GM12878 (cell line): ENCODE measurements at regions not wholly inside any gene's neighbourhood (a gene's known extent, or its start where the extent isn't known, plus 50 kb on each side); places are given as distances from the start of the nearest gene placed in this dataset.

Experiments used
- ATAC-seq: fragments of 200-7000 bp; cut with Tn5 transposase; 3 replicates; pipeline ENCODE4 v1.9.1; 2020; ENCODE audit warnings: mild to moderate bottlenecking, moderate library complexity
- BruUV-seq: library from RNA; stranded (reverse); fragments of 400-500 nt; replicated peaks from 2 replicates; lab custom pipeline; 2021; lab: Mats Ljungman, UMichigan
- CTCF ChIA-PET: fragments of 300-600 bp; sonication (Branson Sonifier 250); formaldehyde crosslinking; extraction: SDS; loops from one replicate; lab custom pipeline; 2021; ENCODE audit warnings: inconsistent platforms; lab: Yijun Ruan, JAX
- POLR2A ChIA-PET: fragments of 350-600 bp; formaldehyde crosslinking; extraction: SDS; loops from one replicate; lab custom pipeline; 2021; ENCODE audit warnings: inconsistent platforms; lab: Charles Lee
- RAD21 ChIA-PET: fragments of 300-600 bp; sonication (Branson Sonifier 250); formaldehyde crosslinking; loops from one replicate; lab custom pipeline; 2023; ENCODE audit warnings: antibody characterized with exemption; ENCODE audit not compliant: unreplicated experiment; lab: Charles Lee
- SMC1A ChIA-PET: fragments of 300-600 bp; sonication (Branson Sonifier 250); formaldehyde crosslinking; loops from one replicate; lab custom pipeline; 2023; ENCODE audit not compliant: unreplicated experiment, uncharacterized antibody; lab: Charles Lee
- DNase-seq: peaks from one replicate; pipeline ENCODE4 v3.0.0-alpha.2; 2011; ENCODE audit warnings: low read depth, low spot score
- FAIRE-seq: peaks from 3 replicates; lab custom pipeline; 2011; peaks lifted over from hg19 to GRCh38; lab: Jason Lieb, UNC
- H2AFZ ChIP-seq: 2 replicates; pipeline ENCODE4 v1.6.0; 2011; ENCODE audit warnings: low read depth, low read length, control low read depth; ENCODE audit not compliant: control insufficient read depth
- H3K27ac ChIP-seq: 2 replicates; pipeline ENCODE4 v1.5.1; 2011; ENCODE audit warnings: control low read depth; ENCODE audit not compliant: control insufficient read depth, insufficient read depth
- H3K27me3 ChIP-seq, 2 experiments: replicated peaks in 1 of 2; 2 replicates each; pipeline versions ENCODE4 v1.6.0 to v1.6.1; 2011; ENCODE audit warnings: low read length in 1 of 2; ENCODE audit not compliant: control insufficient read depth in 2 of 2, insufficient read depth in 2 of 2
- H3K36me3 ChIP-seq, 2 experiments: 2 replicates each; pipeline ENCODE4 v1.5.1; 2011; ENCODE audit warnings: low read length in 1 of 2; ENCODE audit not compliant: control insufficient read depth in 2 of 2, insufficient read depth in 2 of 2
- H3K4me1 ChIP-seq: 2 replicates; pipeline ENCODE4 v1.6.1; 2011; ENCODE audit warnings: mild to moderate bottlenecking, low read length, moderate library complexity, mixed read lengths; ENCODE audit not compliant: control insufficient read depth, insufficient read depth
- H3K4me2 ChIP-seq: 2 replicates; pipeline ENCODE4 v1.6.0; 2011; ENCODE audit warnings: control low read depth; ENCODE audit not compliant: control insufficient read depth, insufficient read depth
- H3K4me3 ChIP-seq: fragments of 200-600 bp; sonication (generic); 2 replicates; pipeline ENCODE4 v1.5.1; 2016
- H3K79me2 ChIP-seq: 2 replicates; pipeline ENCODE4 v1.6.0; 2011; ENCODE audit warnings: low read length; ENCODE audit not compliant: control insufficient read depth, insufficient read depth
- H3K9ac ChIP-seq: 2 replicates; pipeline ENCODE4 v1.8.0; 2011; ENCODE audit warnings: low read length, control low read depth, mixed read lengths; ENCODE audit not compliant: control insufficient read depth, insufficient read depth
- H3K9me3 ChIP-seq: replicated peaks from 3 replicates; pipeline ENCODE4 v1.5.1; 2011; ENCODE audit warnings: mild to moderate bottlenecking, low read length; ENCODE audit not compliant: control insufficient read depth, insufficient read depth
- H4K20me1 ChIP-seq: 2 replicates; pipeline ENCODE4 v1.6.0; 2011; ENCODE audit not compliant: control insufficient read depth, insufficient read depth
- CREB1 ChIP-seq: IDR thresholded peaks from 2 replicates; pipeline ENCODE4 v1.6.1; 2012; ENCODE audit warnings: low read depth, mild to moderate bottlenecking, inconsistent platforms
- GABPA ChIP-seq: IDR thresholded peaks from 2 replicates; pipeline ENCODE4 v1.6.1; 2014; ENCODE audit warnings: antibody characterized with exemption, low read depth, mild to moderate bottlenecking, inconsistent platforms
- GATAD2B ChIP-seq: fragments of 450-650 bp; conservative IDR thresholded peaks from 2 replicates; pipeline ENCODE4 v1.6.1; 2017; ENCODE audit warnings: low read depth, mild to moderate bottlenecking, moderate library complexity
- MTA3 ChIP-seq: IDR thresholded peaks from 2 replicates; pipeline ENCODE4 v1.6.1; 2012; ENCODE audit warnings: low read length, inconsistent platforms, borderline replicate concordance
- NFYA ChIP-seq: IDR thresholded peaks from 2 replicates; pipeline ENCODE4 v1.6.1; 2011; ENCODE audit warnings: low read depth, mild to moderate bottlenecking, low read length, improper control_type of control experiment, borderline replicate concordance
- PML ChIP-seq: IDR thresholded peaks from 2 replicates; pipeline ENCODE4 v1.6.1; 2012; ENCODE audit warnings: low read length, inconsistent platforms
- PRDM15 ChIP-seq: fragments of 450-650 bp; formaldehyde crosslinking; IDR thresholded peaks from 2 replicates; pipeline ENCODE4 v1.4.0; 2020; ENCODE audit warnings: mild to moderate bottlenecking, moderate library complexity
- SUPT20H ChIP-seq: IDR thresholded peaks from 2 replicates; pipeline ENCODE4 v1.6.1; 2011; ENCODE audit warnings: low read depth, mild to moderate bottlenecking, low read length, moderate library complexity, borderline replicate concordance; ENCODE audit not compliant: control insufficient read depth
- WGBS: methylation state at CpG from one replicate; pipeline ENCODE4 v1.1.6; 2016; ENCODE audit warnings: low lambda C conversion rate; ENCODE audit not compliant: insufficient replicate concordance, insufficient coverage; ENCODE audit errors: missing lambda C conversion rate; 5-methylcytosine and 5-hydroxymethylcytosine counted together
- in situ Hi-C: fragments of 300-500 bp; cut with MboI; formaldehyde crosslinking; loops from 9 replicates; pipeline ENCODE4 v1.14.3; 2018; ENCODE audit warnings: mixed read lengths
- intact Hi-C: fragments of 100-400 bp; cut with micrococcal nuclease; formaldehyde crosslinking; loops from one replicate; pipeline ENCODE4 v1.14.2; 2022; ENCODE audit not compliant: unreplicated experiment
- TF ChIP-seq, protein P1 (sequence below): IDR thresholded peaks from 2 replicates; pipeline ENCODE4 v1.6.1; 2011; ENCODE audit warnings: low read depth, mild to moderate bottlenecking, low read length, moderate library complexity, borderline replicate concordance; ENCODE audit errors: extremely low read depth
- TF ChIP-seq, protein P2 (sequence below): fragments of 450-650 bp; IDR thresholded peaks from 2 replicates; pipeline ENCODE4 v1.6.1; 2017; ENCODE audit warnings: mild to moderate bottlenecking, low read depth, inconsistent platforms; ENCODE audit not compliant: poor library complexity, severe bottlenecking

DNA sequence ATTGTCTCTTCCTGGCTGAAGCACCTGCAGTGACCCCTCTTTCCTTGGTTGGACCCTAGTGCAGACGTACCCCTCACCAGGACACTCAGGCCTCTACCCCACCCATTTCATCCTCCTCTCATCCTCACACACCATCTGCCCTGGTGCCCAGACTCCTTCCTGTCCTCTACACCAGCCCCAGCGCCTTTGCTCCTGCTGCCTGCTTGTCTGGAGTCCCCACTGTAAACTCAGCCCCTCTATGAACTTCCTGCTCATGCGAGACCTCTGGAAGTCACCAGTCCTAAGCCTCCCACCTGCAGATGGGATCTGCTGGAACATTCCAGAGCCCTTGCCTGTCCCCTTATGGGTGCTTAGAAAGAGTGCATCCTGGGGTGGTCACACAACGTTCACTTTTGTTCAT is 242.5 kb downstream of the ADGRD1 start:
- POLR2A ChIA-PET: no interaction called here
- no TSS peak for BruUV-seq
- TF ChIP-seq, protein P1, sequence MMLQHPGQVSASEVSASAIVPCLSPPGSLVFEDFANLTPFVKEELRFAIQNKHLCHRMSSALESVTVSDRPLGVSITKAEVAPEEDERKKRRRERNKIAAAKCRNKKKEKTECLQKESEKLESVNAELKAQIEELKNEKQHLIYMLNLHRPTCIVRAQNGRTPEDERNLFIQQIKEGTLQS: no peak
- TF ChIP-seq CREB1 (no peak), PML (no peak), PRDM15 (CRISPR knock-in tag) (no peak), MTA3 (no peak), NFYA (no peak), SUPT20H (no peak), GABPA (no peak), GATAD2B (no peak)
- TF ChIP-seq, protein P2, sequence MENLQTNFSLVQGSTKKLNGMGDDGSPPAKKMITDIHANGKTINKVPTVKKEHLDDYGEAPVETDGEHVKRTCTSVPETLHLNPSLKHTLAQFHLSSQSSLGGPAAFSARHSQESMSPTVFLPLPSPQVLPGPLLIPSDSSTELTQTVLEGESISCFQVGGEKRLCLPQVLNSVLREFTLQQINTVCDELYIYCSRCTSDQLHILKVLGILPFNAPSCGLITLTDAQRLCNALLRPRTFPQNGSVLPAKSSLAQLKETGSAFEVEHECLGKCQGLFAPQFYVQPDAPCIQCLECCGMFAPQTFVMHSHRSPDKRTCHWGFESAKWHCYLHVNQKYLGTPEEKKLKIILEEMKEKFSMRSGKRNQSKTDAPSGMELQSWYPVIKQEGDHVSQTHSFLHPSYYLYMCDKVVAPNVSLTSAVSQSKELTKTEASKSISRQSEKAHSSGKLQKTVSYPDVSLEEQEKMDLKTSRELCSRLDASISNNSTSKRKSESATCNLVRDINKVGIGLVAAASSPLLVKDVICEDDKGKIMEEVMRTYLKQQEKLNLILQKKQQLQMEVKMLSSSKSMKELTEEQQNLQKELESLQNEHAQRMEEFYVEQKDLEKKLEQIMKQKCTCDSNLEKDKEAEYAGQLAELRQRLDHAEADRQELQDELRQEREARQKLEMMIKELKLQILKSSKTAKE: no peak

More for the DNA sequence above, 242.5 kb downstream of the ADGRD1 start:
- DNase-seq (no peak), FAIRE-seq (no peak), ATAC-seq (no peak)
- H2AFZ ChIP-seq: no peak overlapping the region
- no peak overlapping the region for H3K27ac ChIP-seq
- no peaks in the 10 kb centered on the region for H3K27me3 ChIP-seq
- no peaks in the 10 kb centered on the region for H3K79me2 ChIP-seq
- intact Hi-C loops (no loop called here), in situ Hi-C loops (no loop called here)
- H3K36me3 ChIP-seq: no peaks in the 10 kb centered on the region
- peaks cover 3% of the 10 kb centered on the region; the same call in 1 of the 3 replicates for H3K9me3 ChIP-seq
- H3K4me2 ChIP-seq: no peak overlapping the region
- no peak overlapping the region for H3K4me3 ChIP-seq
- H3K9ac ChIP-seq: no peak overlapping the region
- no peaks in the 10 kb centered on the region for H4K20me1 ChIP-seq
- 14% methylated on average over 4 of the region's 4 CpGs for WGBS
- ChIA-PET CTCF (interaction anchor here (0.7 kb wide), 1 partner anchor 59 kb away, joined by 3 read pairs; no protein-coding TSS in a partner anchor), SMC1A (no interaction called here), RAD21 (no interaction called here)
- no peaks in the 10 kb centered on the region for H3K4me1 ChIP-seq
